ENCODE measurements at regions not wholly inside any gene's neighbourhood (a gene's known extent, or its start where the extent isn't known, plus 50 kb on each side); places are given as distances from the start of the nearest gene placed in this dataset.

- TF ChIP-seq CTCF (IDR thresholded peaks at IDR 0.05; ENCODE audit: low read depth, low read length, missing input control), result no peak
- TF ChIP-seq YY1 (IDR thresholded peaks at IDR 0.05), result no peak
- TF ChIP-seq HNF4A (conservative IDR thresholded peaks at IDR 0.05), result no peak
- TF ChIP-seq SP1 (IDR thresholded peaks at IDR 0.05), result no peak
- no peak for TF ChIP-seq RXRA (IDR thresholded peaks at IDR 0.05)
- no peak for TF ChIP-seq EGR1 (IDR thresholded peaks at IDR 0.05; ENCODE audit: low read depth in 2 of 2)
These were observed 979.6 kb upstream of the SPRY2 start for GRCh38 chr13:81320516-81320915.
